Left renal cortex interstitium (tissue), 4 donors: ENCODE measurements at regions not wholly inside any gene's neighbourhood (a gene's known extent, or its start where the extent isn't known, plus 50 kb on each side); places are given as distances from the start of the nearest gene placed in this dataset.
"Not testable (repeated sequence)": the region's sequence is repeated elsewhere in the genome, so short reads cannot be mapped to it uniquely, and the experiment has no call there.

ENCODE experiments used
- DNase-seq, 4 donors: peaks; one replicate each; pipeline ENCODE4 v3.0.0-alpha.2; 2013; ENCODE audit warnings: low read depth in 4 of 4, low spot score in 2 of 4, missing footprints in 1 of 4

- DNase-seq, result no peak
Observed at GRCh38 chr2:185984670-185985069, 246.1 kb downstream of the FSIP2 start.

DNA sequence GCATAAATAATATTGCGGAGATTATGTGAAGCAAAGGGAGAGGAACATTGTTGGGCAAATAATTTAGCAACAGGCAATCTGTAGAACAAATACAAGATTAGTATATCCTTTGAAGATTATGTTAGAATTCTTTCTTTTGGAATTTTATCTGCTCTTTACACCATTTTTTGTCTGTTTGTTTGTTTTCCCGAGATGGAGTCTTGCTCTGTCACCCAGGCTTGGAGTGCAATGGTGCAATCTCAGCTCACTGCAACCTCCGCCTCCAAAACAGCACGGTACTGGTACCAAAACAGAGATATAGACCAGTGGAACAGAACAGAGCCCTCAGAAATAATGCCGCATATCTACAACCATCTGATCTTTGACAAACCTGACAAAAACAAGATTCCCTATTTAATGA is 250.3 kb downstream of the FSIP2 start:
- not testable (repeated sequence) for DNase-seq

DNA sequence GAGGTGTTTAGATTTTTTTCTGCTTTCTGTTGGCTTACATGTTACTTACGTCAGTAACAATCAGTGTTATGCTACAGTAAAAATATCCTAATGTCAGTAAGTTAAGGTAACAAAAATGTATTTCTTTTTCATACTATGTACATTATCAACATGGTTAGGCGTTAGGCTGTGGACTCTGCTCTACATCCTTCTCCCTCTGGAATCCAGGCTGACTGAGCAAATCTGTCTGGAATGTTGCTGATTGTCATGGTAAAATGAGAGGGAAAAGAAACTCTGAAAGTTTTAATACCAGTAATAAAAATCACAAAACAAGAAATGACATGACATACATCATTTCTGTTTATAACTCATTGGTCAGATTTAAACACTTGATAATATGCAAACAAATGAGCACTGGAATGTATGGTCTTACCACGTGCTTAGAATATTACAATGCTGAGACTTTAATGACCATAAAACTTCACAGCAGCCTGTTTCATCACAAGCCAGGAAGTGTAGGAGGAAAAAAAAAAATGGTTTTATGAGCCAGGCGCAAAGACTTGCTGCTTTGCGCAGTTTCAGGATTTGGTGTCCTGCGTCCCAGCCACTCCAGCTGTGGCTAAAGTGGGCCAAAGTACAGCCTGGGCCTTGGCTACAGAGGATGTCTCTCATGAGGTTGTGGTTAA is 252.4 kb downstream of the FSIP2 start:
- DNase-seq, result no peak

DNA sequence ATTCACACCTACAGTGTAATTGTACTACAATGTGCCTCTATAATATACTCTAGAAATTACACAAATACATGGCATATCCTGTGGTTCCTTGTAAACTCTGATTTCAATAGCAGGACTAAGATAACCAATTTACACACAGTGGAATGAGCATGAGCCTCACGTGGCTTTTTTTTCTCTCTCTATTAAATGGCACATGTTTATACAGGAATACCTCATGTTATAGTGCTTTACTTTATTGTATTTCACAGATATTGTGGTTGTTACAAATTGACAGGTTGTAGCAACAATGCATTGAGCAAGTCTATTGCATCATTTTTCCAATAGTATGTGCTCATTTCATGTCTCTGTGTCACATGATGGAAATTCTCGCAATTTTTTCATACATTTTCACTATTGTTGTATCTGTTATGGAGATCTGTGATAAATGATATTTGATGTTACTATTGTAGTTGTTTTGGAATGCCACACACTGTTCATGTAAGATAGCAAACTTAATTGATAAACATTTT is 260.0 kb downstream of the FSIP2 start:
- no peak for DNase-seq

DNA sequence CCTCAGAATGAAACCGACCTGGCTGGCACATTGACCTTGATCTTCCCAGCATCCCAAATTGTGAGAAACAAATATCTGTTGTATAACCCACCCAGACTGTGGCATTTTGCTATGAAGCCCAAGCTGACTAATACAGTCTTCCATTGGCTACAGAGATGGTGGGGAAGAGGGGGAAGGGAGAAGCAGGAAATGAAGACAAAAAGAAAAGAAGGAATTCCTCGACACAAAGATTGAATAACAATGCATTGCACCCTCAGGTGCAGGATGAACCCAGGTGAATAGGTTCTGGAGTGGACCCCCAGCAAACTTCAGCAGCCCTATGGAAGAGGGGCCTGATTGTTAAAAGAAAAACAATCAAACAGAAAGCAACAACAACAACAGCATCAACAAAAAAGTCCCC is 270.7 kb downstream of the FSIP2 start:
- no peak for DNase-seq

DNA sequence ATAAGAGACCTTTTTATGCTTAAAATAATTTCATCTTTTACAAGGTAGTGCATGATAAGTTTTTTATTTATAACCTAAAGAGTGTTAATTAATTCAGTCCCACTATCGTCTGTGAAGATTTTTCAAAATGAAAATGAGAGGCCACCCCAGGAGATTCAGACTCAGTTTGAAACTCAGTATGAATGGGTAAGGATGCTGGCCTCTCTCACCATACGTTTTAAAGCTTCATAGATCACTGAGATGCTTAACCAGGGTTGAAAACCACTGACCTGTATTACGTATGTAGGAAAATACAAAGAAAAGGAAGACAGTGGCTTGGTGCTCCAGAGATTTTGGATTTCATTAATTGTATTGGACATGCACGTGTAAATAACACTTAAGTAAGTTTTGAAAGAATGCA is 278.7 kb downstream of the FSIP2 start:
- DNase-seq, result no peak

- no peak for DNase-seq
Observed at GRCh38 chr2:186024921-186025320, 286.3 kb downstream of the FSIP2 start.

DNA sequence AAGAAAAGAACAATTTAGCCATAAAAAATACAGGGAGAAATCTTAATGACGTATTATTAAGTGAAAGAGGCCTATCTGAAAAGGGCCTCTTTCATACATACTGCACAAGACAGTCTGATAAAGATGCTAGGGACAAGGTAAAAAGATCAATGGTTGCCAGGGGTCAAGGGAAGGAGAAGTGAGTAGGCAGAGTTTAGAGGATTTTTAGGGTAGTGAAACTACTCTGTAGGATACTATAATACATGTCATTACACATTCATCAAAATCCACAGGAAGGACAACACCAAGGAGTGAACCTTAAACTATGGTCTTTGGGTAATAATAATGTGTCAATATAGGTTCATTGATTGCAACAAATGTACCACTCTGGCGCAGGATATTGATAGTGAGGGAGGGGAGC is 289.3 kb downstream of the FSIP2 start:
- DNase-seq, result no peak

DNA sequence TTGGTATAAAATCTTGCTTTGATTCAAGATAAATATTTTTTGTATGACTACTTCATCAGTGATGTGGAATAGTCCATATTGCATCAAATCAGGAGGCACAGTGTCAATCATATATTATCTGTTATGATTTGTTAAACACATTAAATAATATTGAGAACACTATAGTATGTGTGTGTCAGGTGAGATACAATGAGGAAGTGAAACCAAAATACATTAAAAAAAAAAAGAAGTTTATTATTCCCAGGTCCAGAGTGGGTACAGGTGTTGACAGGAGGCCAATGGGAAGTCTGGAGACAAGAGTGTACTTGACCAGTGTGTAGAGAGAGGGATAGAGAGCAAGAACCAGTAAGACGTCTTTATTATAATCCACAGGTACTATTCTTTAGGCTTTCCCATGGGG is 292.6 kb downstream of the FSIP2 start:
- no peak for DNase-seq

DNA sequence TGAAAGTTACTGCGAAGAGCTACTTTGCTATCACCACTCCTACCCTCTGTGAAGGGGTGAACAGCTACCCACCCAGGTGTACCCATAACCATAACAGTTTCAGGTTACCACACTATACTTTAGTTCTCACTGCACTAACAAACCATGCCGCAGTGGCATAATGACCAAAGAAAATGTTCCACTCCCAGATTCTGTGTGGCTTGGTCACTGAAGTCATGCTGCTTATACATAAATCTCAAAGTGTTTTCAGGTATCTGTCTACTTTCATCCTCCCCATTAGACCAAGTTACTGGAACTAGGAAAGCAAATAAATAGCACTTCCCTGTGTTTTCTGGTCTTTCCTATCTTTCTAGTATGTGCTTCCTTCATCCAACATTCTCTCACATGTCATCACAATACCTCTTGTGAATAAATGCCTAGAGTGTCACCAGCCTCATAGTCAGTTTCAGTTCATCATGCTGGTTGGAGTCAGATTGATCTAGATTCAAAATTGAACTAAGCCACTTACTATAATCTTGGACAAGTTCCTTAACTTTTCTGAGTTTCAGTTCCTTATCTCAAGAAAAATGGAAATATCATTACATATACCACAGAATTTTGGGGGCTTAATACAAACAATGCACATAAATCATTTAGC is 293.6 kb downstream of the FSIP2 start:
- DNase-seq, result peak in 1 of 4 donors; percentile 10

DNA sequence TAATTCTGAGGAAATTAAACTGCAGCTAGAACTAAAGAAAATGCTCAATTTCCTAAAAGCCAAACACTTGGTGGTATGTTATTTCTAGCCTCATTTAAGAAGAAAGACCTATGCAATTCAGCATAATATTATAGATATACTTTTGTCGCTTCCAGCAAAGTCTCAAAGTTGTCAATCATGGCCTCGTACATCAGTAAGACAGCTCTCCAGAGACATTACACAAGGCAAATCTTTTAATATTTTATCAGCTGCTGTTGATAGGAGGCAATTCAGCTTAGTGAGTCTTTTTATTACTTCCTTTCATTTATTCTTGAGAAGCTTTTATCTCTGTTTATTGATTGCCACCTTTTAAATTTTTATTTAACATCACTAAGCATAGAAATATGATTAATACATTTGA is 294.3 kb downstream of the FSIP2 start:
- no peak for DNase-seq

GRCh38 chr2:186033541-186033940 is 294.9 kb downstream of the FSIP2 start:
- no peak for DNase-seq

- DNase-seq, result no peak
Observed at GRCh38 chr2:186036862-186037449, 298.4 kb downstream of the FSIP2 start.

GRCh38 chr2:186042207-186043028 is 303.8 kb downstream of the FSIP2 start:
- no peak for DNase-seq

DNA sequence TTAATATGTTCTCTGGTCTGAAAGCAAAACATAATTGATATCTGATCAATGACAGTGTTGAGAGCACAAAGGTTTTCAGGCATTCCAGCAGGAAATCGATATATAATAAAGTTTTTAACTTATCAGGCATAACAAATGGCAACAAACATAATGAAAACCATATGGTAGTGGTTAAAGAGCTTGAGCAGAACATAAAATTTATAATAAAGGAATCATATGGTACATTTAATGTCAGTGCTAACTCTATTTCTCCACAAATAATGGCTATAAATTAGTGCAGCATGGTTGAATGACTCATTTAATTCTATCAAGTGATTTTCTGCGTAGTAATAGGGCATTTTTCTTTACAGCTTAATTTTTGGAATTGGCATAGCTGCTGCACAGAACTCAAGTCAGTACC is 306.2 kb downstream of the FSIP2 start:
- DNase-seq, result no peak

DNA sequence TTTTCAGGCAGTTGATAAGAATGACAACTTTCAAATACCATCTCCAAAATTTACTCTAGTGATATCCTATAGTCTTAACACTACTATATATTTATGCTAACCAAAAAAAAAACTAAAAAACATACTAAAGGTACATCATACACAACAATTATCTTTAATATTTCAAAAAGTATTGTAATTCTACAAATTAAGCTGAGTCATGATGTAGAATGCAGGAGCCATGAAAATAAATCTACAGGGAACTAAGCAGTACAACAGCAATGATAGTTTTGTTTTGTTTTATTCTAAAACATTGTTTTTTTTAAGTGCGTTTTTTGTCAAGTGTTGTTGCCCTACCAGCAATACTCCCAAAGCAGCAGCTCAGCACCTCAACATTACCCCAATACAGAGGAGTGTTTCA is 314.3 kb downstream of the FSIP2 start:
- DNase-seq, result no peak

GRCh38 chr2:186058614-186059013 is 320.0 kb downstream of the FSIP2 start:
- DNase-seq, result no peak

DNA sequence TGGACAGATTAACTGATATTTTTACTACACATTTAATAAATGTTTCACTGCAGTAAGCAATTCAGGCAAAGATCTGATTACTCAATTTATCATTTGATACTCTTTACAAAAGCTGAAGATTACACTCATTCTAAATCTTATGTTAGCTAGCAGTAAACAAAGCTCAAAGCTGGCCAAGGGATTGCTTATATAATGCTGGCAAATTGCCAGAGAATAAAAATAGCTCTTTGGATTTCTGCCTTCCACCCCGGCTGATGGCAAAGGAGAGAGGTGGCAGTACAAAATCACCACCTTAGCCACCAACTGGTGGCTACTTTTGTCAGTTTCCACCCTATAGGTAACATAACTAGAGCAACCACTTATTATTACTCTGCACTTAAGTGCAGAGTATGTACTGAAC is 320.5 kb downstream of the FSIP2 start:
- no peak for DNase-seq

DNA sequence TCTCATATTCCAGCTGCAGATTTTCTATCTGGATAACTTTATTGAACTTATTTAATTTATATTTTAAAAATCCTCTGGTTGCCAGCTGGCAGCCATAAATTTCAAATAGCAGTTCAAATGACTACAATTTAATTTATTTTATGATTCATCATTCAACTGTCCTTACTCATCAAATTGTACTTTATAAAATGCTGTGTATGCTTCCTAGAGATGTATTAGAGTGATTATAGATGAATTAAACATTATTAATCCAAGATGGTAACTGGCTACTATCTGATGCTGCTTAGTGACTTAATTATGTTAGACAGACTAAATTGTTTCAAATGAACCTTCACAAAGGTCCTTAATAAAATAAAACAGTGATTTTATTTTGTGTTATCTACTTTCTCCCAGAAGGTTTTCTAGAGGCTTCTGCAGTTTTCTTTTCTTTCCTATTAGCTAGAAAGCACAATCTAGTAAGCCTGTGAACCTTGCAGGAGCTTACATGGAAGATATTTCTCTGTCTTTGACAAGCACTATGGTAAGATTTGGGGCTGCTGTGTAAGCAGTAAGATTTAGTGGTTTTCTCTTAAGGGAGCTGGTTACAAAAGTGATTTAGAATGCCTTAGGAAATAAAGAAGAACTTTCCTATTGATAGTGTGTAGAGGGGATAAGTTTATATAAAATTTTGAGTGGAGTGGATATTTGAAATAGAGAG is 322.3 kb downstream of the FSIP2 start:
- no peak for DNase-seq

- DNase-seq, result no peak
Observed at GRCh38 chr2:186064507-186064906, 325.9 kb downstream of the FSIP2 start.

GRCh38 chr2:186065491-186065890 is 326.9 kb downstream of the FSIP2 start:
- DNase-seq, result no peak
